ENCODE measurements at regions not wholly inside any gene's neighbourhood (a gene's known extent, or its start where the extent isn't known, plus 50 kb on each side); places are given as distances from the start of the nearest gene placed in this dataset.

DNA sequence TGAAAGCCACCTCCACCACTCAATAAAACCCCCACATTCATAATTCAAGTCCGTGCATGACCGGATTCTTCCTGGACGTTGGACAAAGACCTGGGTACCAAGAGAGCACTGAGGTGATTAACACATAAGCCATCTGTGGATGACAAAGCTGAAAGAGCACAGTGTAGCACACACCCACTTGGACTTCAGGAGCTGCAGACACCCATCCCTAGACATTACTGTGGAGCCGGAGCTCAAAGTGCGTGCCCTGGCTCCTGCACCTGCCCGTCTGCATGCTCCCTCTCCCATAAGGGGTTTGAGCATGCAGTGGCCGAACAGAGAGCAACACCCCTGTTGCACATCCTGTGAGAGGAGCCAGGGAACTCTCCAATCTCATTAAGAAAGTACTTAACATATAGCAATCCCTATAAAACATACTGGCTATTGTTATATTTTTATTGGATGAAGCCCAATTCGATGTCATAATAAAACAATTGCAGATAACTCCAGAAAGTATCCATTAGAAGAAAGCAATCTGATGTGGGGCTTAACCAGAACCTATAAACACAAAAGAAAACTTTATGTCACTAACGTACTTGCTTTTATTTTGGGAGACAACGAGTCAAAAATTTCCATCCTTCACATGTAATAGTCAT lies 1174.2 kb upstream of the C9orf72 start:
- DNase-seq (ENCODE audit: low read depth) = no peak
- TF ChIP-seq, protein P1, sequence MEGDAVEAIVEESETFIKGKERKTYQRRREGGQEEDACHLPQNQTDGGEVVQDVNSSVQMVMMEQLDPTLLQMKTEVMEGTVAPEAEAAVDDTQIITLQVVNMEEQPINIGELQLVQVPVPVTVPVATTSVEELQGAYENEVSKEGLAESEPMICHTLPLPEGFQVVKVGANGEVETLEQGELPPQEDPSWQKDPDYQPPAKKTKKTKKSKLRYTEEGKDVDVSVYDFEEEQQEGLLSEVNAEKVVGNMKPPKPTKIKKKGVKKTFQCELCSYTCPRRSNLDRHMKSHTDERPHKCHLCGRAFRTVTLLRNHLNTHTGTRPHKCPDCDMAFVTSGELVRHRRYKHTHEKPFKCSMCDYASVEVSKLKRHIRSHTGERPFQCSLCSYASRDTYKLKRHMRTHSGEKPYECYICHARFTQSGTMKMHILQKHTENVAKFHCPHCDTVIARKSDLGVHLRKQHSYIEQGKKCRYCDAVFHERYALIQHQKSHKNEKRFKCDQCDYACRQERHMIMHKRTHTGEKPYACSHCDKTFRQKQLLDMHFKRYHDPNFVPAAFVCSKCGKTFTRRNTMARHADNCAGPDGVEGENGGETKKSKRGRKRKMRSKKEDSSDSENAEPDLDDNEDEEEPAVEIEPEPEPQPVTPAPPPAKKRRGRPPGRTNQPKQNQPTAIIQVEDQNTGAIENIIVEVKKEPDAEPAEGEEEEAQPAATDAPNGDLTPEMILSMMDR (IDR thresholded peaks at IDR 0.05; ENCODE audit: low read length, missing control alignments) = no peak
- no peak overlapping the region for H3K4me3 ChIP-seq (replicated peaks; ENCODE audit: low read depth, low read length)

DNA sequence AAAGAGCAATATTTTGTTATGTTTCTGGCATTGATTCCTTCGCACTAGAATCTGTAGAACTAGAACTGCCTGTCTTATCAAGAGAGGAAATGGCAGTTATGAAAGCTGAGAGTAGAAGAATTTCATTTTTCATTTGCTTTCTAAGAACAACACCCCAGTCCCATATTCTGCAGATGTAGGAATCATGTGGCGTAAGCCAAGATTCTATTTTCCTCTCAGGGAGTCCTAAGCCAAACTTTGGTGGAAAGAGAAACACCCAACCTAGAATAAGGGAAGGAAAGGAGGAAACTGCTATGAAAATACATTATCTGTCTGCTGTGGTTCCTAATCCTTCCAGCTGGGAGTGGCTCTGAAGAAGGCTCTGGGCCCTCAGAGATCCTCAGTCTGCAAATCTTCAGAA lies 1176.9 kb upstream of the C9orf72 start:
- peak; percentile 23 for DNase-seq (ENCODE audit: low read depth)
- TF ChIP-seq, protein P1 (IDR thresholded peaks at IDR 0.05; ENCODE audit: low read length, missing control alignments) = no peak

DNA sequence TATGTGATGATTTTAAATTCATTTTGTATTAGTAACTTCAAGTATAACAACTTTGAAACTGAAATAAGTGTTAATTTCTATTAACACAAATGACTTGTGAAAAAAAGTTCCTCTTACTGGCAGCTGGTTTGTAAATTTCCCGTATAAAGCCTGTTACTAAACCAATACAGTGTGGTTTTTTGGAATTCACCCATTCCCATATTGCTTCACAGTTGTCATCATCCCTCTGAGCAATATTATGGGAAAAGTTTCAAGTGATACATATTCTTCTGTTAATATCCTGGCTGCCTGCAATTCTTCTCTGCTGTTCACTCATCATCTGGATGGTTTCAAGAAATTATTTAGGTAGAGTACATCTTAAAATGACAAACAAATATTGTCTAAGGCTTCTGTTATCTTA lies 1185.1 kb upstream of the C9orf72 start:
- TF ChIP-seq, protein P1 (IDR thresholded peaks at IDR 0.05; ENCODE audit: low read length, missing control alignments) = no peak
- DNase-seq (ENCODE audit: low read depth) = peak; percentile 32
- no peak overlapping the region for H3K4me3 ChIP-seq (replicated peaks; ENCODE audit: low read depth, low read length)

More for the DNA sequence above, 1176.9 kb upstream of the C9orf72 start:
- no peak overlapping the region for H3K4me3 ChIP-seq (replicated peaks; ENCODE audit: low read depth, low read length)

DNA sequence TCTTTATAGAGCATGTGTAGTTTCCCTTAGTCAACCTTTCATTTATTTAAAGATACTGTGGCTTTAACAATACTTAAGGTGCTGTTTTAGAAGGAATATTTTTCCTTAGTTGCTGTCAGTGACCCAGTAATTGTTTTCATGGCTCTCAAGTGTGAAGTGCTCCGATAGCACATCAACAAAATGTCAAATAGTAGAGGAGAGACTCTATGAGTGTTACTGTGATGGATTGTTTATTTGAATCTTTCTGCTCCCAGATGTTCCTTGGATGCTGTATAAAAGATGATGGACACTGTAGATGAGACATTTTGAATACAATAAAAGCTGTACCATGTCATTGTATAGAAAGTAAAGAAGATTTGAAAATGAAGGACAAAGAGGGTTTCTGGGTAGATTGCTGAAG lies 1185.7 kb upstream of the C9orf72 start:
- TF ChIP-seq, protein P1 (IDR thresholded peaks at IDR 0.05; ENCODE audit: low read length, missing control alignments) = no peak
- DNase-seq (ENCODE audit: low read depth) = no peak
- no peak overlapping the region for H3K4me3 ChIP-seq (replicated peaks; ENCODE audit: low read depth, low read length)

DNA sequence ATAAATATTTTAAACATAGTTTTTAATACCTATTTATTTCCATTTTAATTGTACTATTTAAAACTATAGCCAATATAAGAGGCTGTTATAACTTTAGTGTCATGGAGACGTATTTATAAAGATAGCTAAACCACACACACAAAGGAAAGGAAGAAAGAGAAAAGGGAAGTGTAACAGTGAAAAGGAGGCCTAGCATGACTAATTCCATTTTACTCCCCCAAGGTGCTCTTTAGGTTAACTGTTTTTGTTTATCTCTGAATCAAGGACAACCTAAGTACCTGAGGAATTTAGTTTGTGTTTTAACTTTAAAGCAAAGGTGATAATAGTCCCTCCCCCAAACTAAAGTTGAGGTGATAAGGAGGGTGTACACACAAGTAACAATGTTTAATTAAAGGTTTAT lies 1188.9 kb upstream of the C9orf72 start:
- TF ChIP-seq, protein P1 (IDR thresholded peaks at IDR 0.05; ENCODE audit: low read length, missing control alignments) = no peak
- H3K4me3 ChIP-seq (replicated peaks; ENCODE audit: low read depth, low read length) = no peak overlapping the region
- DNase-seq (ENCODE audit: low read depth) = no peak

DNA sequence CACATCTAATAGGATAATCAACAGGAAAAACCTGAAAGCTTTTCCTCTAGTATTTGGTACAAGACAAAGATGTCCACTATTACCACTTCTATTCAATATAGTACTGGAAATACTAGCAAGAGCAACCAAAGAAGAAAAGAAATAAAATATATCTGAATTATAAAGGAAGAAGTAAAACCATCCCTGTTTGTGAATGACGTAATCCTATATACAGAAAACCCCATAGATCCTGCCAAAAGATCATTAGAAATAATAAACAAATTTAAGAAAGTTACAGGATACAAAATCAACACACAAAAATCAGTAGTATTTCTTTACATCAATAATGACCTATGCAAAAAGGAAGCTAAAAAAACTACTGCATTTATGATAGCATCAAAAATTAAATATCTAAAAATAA lies 1191.3 kb upstream of the C9orf72 start:
- no peak for DNase-seq (ENCODE audit: low read depth)
- H3K4me3 ChIP-seq (replicated peaks; ENCODE audit: low read depth, low read length) = no peak overlapping the region
- TF ChIP-seq, protein P1 (IDR thresholded peaks at IDR 0.05; ENCODE audit: low read length, missing control alignments) = no peak

DNA sequence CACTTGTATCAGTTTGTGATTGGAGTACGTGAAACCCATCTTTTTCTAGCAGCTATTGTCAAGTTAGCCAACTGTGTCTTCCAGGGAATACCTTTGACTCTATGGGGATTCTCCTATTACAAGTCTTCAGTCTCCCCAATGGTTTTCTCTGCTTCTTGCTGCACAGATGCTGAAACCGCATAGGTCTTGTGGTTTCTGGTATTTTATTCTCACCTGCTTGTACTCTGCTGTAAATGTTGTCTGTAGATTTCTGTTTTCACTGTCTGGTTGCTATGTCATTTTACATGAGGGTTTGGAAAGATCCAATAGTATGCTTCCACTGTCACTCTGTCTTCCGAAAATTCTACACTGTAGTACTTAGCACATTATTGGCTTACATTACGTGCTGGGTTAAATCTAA lies 1196.9 kb upstream of the C9orf72 start:
- no peak for DNase-seq (ENCODE audit: low read depth)
- TF ChIP-seq, protein P1 (IDR thresholded peaks at IDR 0.05; ENCODE audit: low read length, missing control alignments) = no peak
- no peak overlapping the region for H3K4me3 ChIP-seq (replicated peaks; ENCODE audit: low read depth, low read length)

Measured in fibroblast of pulmonary artery (primary cell).